OCI-LY1 (cell line): ENCODE measurements at regions not wholly inside any gene's neighbourhood (a gene's known extent, or its start where the extent isn't known, plus 50 kb on each side); places are given as distances from the start of the nearest gene placed in this dataset.

Source experiments
- H2AFZ ChIP-seq: fragments of 200-600 bp; sonication (generic), shearing (Covaris generic); 2 replicates; pipeline ENCODE4 v1.6.0; 2014; ENCODE audit warnings: antibody characterized with exemption, mild to moderate bottlenecking, low read length
- H3F3A ChIP-seq: fragments of 200-600 bp; sonication (generic), shearing (Covaris generic); 2 replicates; pipeline ENCODE4 v1.6.0; 2014; ENCODE audit warnings: mild to moderate bottlenecking, antibody characterized with exemption, low read length, moderate library complexity; ENCODE audit not compliant: insufficient read depth
- H3K27ac ChIP-seq: fragments of 200-600 bp; sonication (generic); 2 replicates; pipeline ENCODE4 v1.5.1; 2014; ENCODE audit warnings: low read length, mixed run types, mild to moderate bottlenecking, low read depth; ENCODE audit not compliant: poor library complexity, severe bottlenecking
- H3K27me3 ChIP-seq: fragments of 200-600 bp; sonication (generic); 2 replicates; pipeline ENCODE4 v1.6.0; 2014; ENCODE audit warnings: antibody characterized with exemption, mild to moderate bottlenecking, low read length, moderate library complexity; ENCODE audit not compliant: insufficient read depth
- H3K36me3 ChIP-seq: fragments of 200-600 bp; sonication (generic); 2 replicates; pipeline ENCODE4 v1.6.1; 2014; ENCODE audit warnings: mild to moderate bottlenecking, antibody characterized with exemption, low read length, moderate library complexity, mixed read lengths; ENCODE audit not compliant: insufficient read depth
- H3K4me1 ChIP-seq: fragments of 200-600 bp; sonication (generic); 2 replicates; pipeline ENCODE4 v1.5.1; 2014; ENCODE audit warnings: mild to moderate bottlenecking, low read length, moderate library complexity; ENCODE audit not compliant: insufficient read depth, severe bottlenecking
- H3K4me2 ChIP-seq: fragments of 200-600 bp; sonication (generic), shearing (Covaris generic); 2 replicates; pipeline ENCODE4 v1.6.1; 2014; ENCODE audit warnings: low read length
- H3K4me3 ChIP-seq: fragments of 200-600 bp; sonication (generic); 2 replicates; pipeline ENCODE4 v1.5.1; 2014; ENCODE audit warnings: low read length, low read depth, mild to moderate bottlenecking, mixed read lengths; ENCODE audit not compliant: poor library complexity, severe bottlenecking
- H3K79me2 ChIP-seq: fragments of 200-600 bp; shearing (Covaris generic); 2 replicates; pipeline ENCODE4 v1.6.1; 2016; ENCODE audit warnings: mixed run types, low read length, mixed read lengths; ENCODE audit not compliant: insufficient read depth
- H3K9ac ChIP-seq: fragments of 200-600 bp; sonication (generic), shearing (Covaris generic); 2 replicates; pipeline ENCODE4 v1.6.1; 2014; ENCODE audit warnings: mild to moderate bottlenecking, low read length, mixed read lengths
- H3K9me2 ChIP-seq: fragments of 200-600 bp; sonication (generic), shearing (Covaris generic); 2 replicates; pipeline ENCODE4 v1.6.1; 2014; ENCODE audit warnings: low read depth, mild to moderate bottlenecking, low read length, mixed read lengths
- H3K9me3 ChIP-seq: fragments of 200-600 bp; shearing (Covaris generic); 2 replicates; pipeline ENCODE4 v1.6.1; 2014; ENCODE audit warnings: low read length, mixed read lengths
- H4K20me1 ChIP-seq: fragments of 200-600 bp; sonication (generic), shearing (Covaris generic); 2 replicates; pipeline ENCODE4 v1.6.0; 2016; ENCODE audit warnings: mild to moderate bottlenecking, low read length; ENCODE audit not compliant: insufficient read depth
- CTCF ChIP-seq: fragments of 200-600 bp; sonication (generic), shearing (Covaris generic); IDR thresholded peaks from 2 replicates; pipeline ENCODE4 v1.5.1; 2017; ENCODE audit warnings: mild to moderate bottlenecking, antibody characterized with exemption, low read length, moderate library complexity, mixed read lengths
- EZH2 ChIP-seq: fragments of 200-600 bp; sonication (generic), shearing (Covaris generic); IDR thresholded peaks from 2 replicates; pipeline ENCODE4 v1.8.0; 2017; ENCODE audit warnings: borderline replicate concordance, mixed run types, mild to moderate bottlenecking, antibody characterized with exemption, low read length, moderate library complexity, mixed read lengths

GRCh38 chr3:131151-131888, 65.2 kb upstream of the CHL1 start:
- Histone ChIP-seq H3F3A (no peaks in the 10 kb centered on the region), H3K9ac (no peak overlapping the region), H3K9me2 (no peaks in the 10 kb centered on the region), H3K79me2 (no peaks in the 10 kb centered on the region), H4K20me1 (no peaks in the 10 kb centered on the region), H3K4me3 (no peak overlapping the region), H3K9me3 (no peaks in the 10 kb centered on the region), H3K4me1 (peaks cover 6% of the 10 kb centered on the region), H2AFZ (no peak overlapping the region), H3K36me3 (no peaks in the 10 kb centered on the region), H3K27ac (no peak overlapping the region), H3K4me2 (no peak overlapping the region), H3K27me3 (no peaks in the 10 kb centered on the region)
- no peak for TF ChIP-seq CTCF
- no peak for TF ChIP-seq EZH2

GRCh38 chr3:132378-132777, 64.2 kb upstream of the CHL1 start:
- Histone ChIP-seq H3K27ac (no peak overlapping the region), H3K4me1 (peaks cover 6% of the 10 kb centered on the region), H3K4me2 (no peak overlapping the region), H4K20me1 (no peaks in the 10 kb centered on the region), H3K79me2 (no peaks in the 10 kb centered on the region), H3F3A (no peaks in the 10 kb centered on the region), H3K4me3 (no peak overlapping the region), H3K27me3 (no peaks in the 10 kb centered on the region), H3K9me3 (no peaks in the 10 kb centered on the region), H3K9ac (no peak overlapping the region), H2AFZ (no peak overlapping the region), H3K9me2 (no peaks in the 10 kb centered on the region), H3K36me3 (no peaks in the 10 kb centered on the region)
- TF ChIP-seq CTCF, result no peak
- no peak for TF ChIP-seq EZH2

- no peaks in the 10 kb centered on the region for H3K9me2 ChIP-seq
- no peaks in the 10 kb centered on the region for H3K27me3 ChIP-seq
- TF ChIP-seq EZH2 (no peak), CTCF (no peak)
- no peak overlapping the region for H3K9ac ChIP-seq
- no peaks in the 10 kb centered on the region for H3K79me2 ChIP-seq
- H3K4me2 ChIP-seq, result no peak overlapping the region
- H3K36me3 ChIP-seq, result no peaks in the 10 kb centered on the region
- no peak overlapping the region for H2AFZ ChIP-seq
- H3K27ac ChIP-seq, result no peak overlapping the region
- H3F3A ChIP-seq, result no peaks in the 10 kb centered on the region
- H4K20me1 ChIP-seq, result no peaks in the 10 kb centered on the region
- no peaks in the 10 kb centered on the region for H3K9me3 ChIP-seq
- H3K4me1 ChIP-seq, result peaks cover 6% of the 10 kb centered on the region
- no peak overlapping the region for H3K4me3 ChIP-seq
These were observed 63.7 kb upstream of the CHL1 start for GRCh38 chr3:132904-133303.
